Testis (tissue), 2 donors: ENCODE measurements at regions not wholly inside any gene's neighbourhood (a gene's known extent, or its start where the extent isn't known, plus 50 kb on each side); places are given as distances from the start of the nearest gene placed in this dataset.

ENCODE experiments used
- DNase-seq: peaks from one replicate; pipeline ENCODE4 v3.0.0-alpha.2; 2019
- H3K27ac ChIP-seq, 2 donors: fragments of 200-600 bp; sonication (generic); one replicate each; pipeline ENCODE4 v1.5.1; 2019
- H3K27me3 ChIP-seq: fragments of 200-600 bp; sonication (generic); one replicate; pipeline ENCODE4 v1.5.1; 2019
- H3K36me3 ChIP-seq: fragments of 200-600 bp; sonication (generic); one replicate; pipeline ENCODE4 v1.5.1; 2017; ENCODE audit warnings: low read depth; ENCODE audit errors: missing control alignments
- H3K4me1 ChIP-seq: fragments of 200-600 bp; sonication (generic); one replicate; pipeline ENCODE4 v1.5.1; 2019
- H3K4me3 ChIP-seq, 2 donors: fragments of 200-600 bp; sonication (generic); one replicate each; pipeline ENCODE4 v1.5.1; 2017 to 2019
- H3K9me3 ChIP-seq: fragments of 200-600 bp; sonication (generic); one replicate; pipeline ENCODE4 v1.5.1; 2017
- CTCF ChIP-seq, 3 experiments: fragments of 450-650 bp in 2 of 3; fragments of 200-600 bp in 1 of 3; sonication (generic) in 1 of 3; IDR thresholded peaks; one replicate each; pipeline ENCODE4 v1.5.1; 2016 to 2019; ENCODE audit warnings: antibody characterized with exemption in 3 of 3, mild to moderate bottlenecking in 2 of 3, moderate library complexity in 1 of 3
- POLR2A ChIP-seq: fragments of 450-650 bp; IDR thresholded peaks from one replicate; pipeline ENCODE4 v1.6.1; 2017; ENCODE audit warnings: antibody characterized with exemption, mild to moderate bottlenecking, moderate library complexity
- WGBS, 2 donors: methylation state at CpG; one replicate each; pipeline ENCODE4 v1.1.5; 2018; 5-methylcytosine and 5-hydroxymethylcytosine counted together
- intact Hi-C: fragments of 100-400 bp; cut with DNase I; formaldehyde crosslinking; loops from one replicate; pipeline ENCODE4 v1.15.1; 2023; ENCODE audit warnings: low total_unique reads

DNA sequence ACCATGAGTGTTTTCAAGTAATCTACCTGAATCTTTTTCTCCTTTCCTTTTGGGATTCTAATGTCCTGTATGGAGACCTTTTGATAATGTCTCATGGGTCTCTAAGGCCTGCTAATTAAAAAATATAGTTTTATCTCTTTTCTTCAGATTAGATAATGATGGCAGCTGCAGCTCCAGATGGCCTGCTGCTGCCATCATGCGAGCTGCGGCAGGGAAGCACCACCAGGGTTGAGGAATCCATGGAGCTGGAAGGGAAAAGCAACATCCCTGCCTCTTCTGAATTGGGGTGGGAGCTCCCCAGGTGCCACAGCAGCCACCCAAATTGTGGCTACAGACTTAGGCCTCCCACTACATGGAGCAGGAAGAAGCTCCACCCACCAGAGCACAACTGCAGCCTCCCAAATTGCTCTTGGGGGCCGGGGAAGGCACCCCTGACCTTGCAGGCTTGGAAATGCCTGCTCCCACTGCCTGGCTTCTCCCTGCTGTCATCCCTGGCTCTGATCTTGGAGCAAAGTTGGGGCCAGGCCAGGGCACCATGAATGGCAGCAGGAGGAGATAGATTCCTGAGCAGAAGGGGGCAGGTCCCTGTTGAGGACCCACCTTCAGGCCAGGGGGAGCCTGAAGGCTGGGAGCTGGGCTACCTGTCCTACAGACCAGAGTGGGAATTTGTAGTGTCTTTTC lies 189.6 kb upstream of the MAN1A1 start:
- WGBS, 2 donors = 85 to 91% methylated on average over 3 of the region's 3 CpGs

GRCh38 chr6:119536666-119537065 lies 187.1 kb upstream of the MAN1A1 start:
- no peak overlapping the region for H3K27ac ChIP-seq
- H3K4me1 ChIP-seq = no peaks in the 10 kb centered on the region
- no peaks in the 10 kb centered on the region for H3K9me3 ChIP-seq
- WGBS, 2 donors = 61 to 62% methylated on average over 5 of the region's 5 CpGs
- no peak for DNase-seq
- H3K36me3 ChIP-seq = no peaks in the 10 kb centered on the region
- no peak for TF ChIP-seq CTCF (IDR thresholded peaks at IDR 0.05)
- TF ChIP-seq POLR2A = no peak
- no peaks in the 10 kb centered on the region for H3K27me3 ChIP-seq
- H3K4me3 ChIP-seq = no peak overlapping the region
- intact Hi-C loops = no loop called here

More for the DNA sequence above, 189.6 kb upstream of the MAN1A1 start:
- Histone ChIP-seq H3K4me3 (no peak overlapping the region), H3K27ac (no peak overlapping the region), H3K9me3 (no peaks in the 10 kb centered on the region), H3K4me1 (no peaks in the 10 kb centered on the region), H3K27me3 (no peaks in the 10 kb centered on the region), H3K36me3 (no peaks in the 10 kb centered on the region)
- no peak for DNase-seq
- intact Hi-C loops = no loop called here
- TF ChIP-seq CTCF (IDR thresholded peaks at IDR 0.05) (no peak), POLR2A (no peak)

GRCh38 chr6:119535332-119535731 lies 185.8 kb upstream of the MAN1A1 start:
- no peaks in the 10 kb centered on the region for H3K36me3 ChIP-seq
- no peaks in the 10 kb centered on the region for H3K9me3 ChIP-seq
- intact Hi-C loops = no loop called here
- no peak overlapping the region for H3K27ac ChIP-seq
- TF ChIP-seq CTCF (IDR thresholded peaks at IDR 0.05) = no peak
- no peak for TF ChIP-seq POLR2A
- 85 to 96% methylated on average over 1 of the region's 1 CpG for WGBS, 2 donors
- no peak for DNase-seq
- H3K4me3 ChIP-seq = no peak overlapping the region
- no peaks in the 10 kb centered on the region for H3K4me1 ChIP-seq
- no peaks in the 10 kb centered on the region for H3K27me3 ChIP-seq

- no peak for DNase-seq
- intact Hi-C loops = no loop called here
- Histone ChIP-seq H3K27me3 (no peaks in the 10 kb centered on the region), H3K4me3 (no peak overlapping the region), H3K27ac (no peak overlapping the region), H3K9me3 (no peaks in the 10 kb centered on the region), H3K4me1 (no peaks in the 10 kb centered on the region), H3K36me3 (no peaks in the 10 kb centered on the region)
- WGBS, 2 donors = 38 to 40% methylated on average over 5 of the region's 5 CpGs
- TF ChIP-seq POLR2A (no peak), CTCF (IDR thresholded peaks at IDR 0.05) (no peak)
Measured at GRCh38 chr6:119533603-119534279, 184.2 kb upstream of the MAN1A1 start.

- 19 to 42% methylated on average over 2 of the region's 2 CpGs for WGBS, 2 donors
- DNase-seq = no peak
- Histone ChIP-seq H3K27ac (no peak overlapping the region), H3K9me3 (no peaks in the 10 kb centered on the region), H3K4me1 (no peaks in the 10 kb centered on the region), H3K4me3 (no peak overlapping the region), H3K27me3 (no peaks in the 10 kb centered on the region), H3K36me3 (no peaks in the 10 kb centered on the region)
- intact Hi-C loops = no loop called here
- TF ChIP-seq POLR2A (no peak), CTCF (IDR thresholded peaks at IDR 0.05) (no peak)
Measured at GRCh38 chr6:119527231-119527578, 177.6 kb upstream of the MAN1A1 start.
